ENCODE measurements at regions not wholly inside any gene's neighbourhood (a gene's known extent, or its start where the extent isn't known, plus 50 kb on each side); places are given as distances from the start of the nearest gene placed in this dataset.

- no peak for DNase-seq (ENCODE audit: extremely low read depth, low read depth)
These were observed 187.3 kb upstream of the JAG1 start for GRCh38 chr20:10861090-10861489.

GRCh38 chr20:10861619-10862018, 187.8 kb upstream of the JAG1 start:
- DNase-seq (ENCODE audit: extremely low read depth, low read depth) = no peak

GRCh38 chr20:10863337-10864060, 189.7 kb upstream of the JAG1 start:
- no peak for DNase-seq (ENCODE audit: extremely low read depth, low read depth)

GRCh38 chr20:10864076-10864672, 190.4 kb upstream of the JAG1 start:
- no peak for DNase-seq (ENCODE audit: extremely low read depth, low read depth)

GRCh38 chr20:10868299-10868698, 194.5 kb upstream of the JAG1 start:
- no peak for DNase-seq (ENCODE audit: extremely low read depth, low read depth)

- DNase-seq (ENCODE audit: extremely low read depth, low read depth) = no peak
These were observed 199.2 kb upstream of the JAG1 start for GRCh38 chr20:10873026-10873425.

DNA sequence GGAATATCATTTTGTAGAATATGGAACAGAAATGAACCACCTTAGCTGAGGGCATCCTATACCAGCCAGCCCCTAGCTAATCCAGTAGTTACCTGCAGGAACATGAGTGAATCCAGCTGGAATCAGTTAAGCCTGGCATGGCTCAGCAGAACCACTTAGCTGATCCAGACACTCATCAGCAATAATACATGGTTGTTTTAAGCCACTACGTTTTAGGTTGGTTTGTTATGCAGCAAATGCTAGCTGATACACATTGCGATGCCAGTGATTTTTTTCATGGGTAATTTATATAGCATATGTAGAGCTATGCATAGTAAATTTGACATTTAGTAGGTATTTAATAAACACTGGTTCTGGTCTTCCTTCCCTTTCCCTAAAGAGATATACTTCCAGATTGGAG, 201.9 kb upstream of the JAG1 start:
- DNase-seq (ENCODE audit: extremely low read depth, low read depth) = no peak

DNA sequence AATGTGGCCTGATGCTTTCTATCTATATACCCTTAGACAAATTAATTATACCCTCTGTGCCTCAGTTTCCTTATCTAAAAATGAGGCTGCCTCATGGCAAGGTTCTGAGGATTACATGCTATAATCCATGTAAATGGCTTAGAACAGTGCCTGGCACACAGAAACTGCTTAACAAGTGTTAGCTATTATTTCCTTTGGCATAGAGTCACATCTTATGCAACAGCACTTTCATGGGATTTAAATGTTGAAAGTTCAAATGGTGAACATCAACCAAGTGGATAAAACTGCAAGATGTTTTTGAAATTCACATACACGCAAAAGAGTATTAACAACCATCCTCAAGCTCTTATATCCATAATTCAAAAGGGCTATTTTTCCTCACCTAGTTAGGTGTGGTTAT, 202.8 kb upstream of the JAG1 start:
- no peak for DNase-seq (ENCODE audit: extremely low read depth, low read depth)

DNA sequence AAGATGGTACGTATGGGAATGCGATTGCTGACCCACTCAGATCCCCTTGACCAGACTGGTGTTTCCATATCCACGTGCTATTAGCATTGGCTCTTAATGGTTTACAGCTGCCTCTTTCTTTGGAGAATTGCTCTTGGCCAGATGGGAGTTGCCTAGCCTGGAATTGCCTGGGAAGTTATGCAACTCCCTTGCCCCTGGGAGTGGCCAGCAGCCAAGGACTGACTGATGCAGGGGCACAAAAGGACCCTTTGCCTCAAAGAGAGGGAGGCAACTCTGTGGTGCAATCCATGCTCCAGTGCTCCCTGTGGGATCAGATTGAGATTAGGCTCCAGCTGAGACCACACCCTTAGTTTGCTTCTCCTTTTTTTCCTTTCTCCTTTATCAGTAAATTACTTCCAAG, 203.5 kb upstream of the JAG1 start:
- no peak for DNase-seq (ENCODE audit: extremely low read depth, low read depth)

GRCh38 chr20:10883166-10883565, 209.4 kb upstream of the JAG1 start:
- no peak for DNase-seq (ENCODE audit: extremely low read depth, low read depth)

GRCh38 chr20:10893321-10893720, 219.5 kb upstream of the JAG1 start:
- DNase-seq (ENCODE audit: extremely low read depth, low read depth) = no peak

DNA sequence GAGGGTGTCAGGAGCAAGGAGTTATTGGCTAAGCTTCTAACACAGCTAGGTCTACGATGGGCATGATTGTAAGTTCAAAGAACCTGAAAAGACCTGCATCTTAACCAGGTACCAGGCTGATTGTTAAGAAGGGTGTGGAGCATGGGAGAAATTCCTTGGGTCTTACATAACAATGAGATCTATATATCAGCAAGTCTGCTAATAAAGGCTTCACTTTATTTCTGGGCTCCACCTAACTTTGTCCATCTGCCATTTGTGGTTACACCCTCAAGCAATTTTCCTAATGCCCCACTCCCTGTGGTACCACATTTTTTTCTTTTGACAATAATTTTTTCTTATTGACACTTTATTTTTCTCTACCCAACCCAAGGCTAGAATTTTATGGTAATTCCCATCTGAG, 223.5 kb upstream of the JAG1 start:
- DNase-seq (ENCODE audit: extremely low read depth, low read depth) = no peak

DNA sequence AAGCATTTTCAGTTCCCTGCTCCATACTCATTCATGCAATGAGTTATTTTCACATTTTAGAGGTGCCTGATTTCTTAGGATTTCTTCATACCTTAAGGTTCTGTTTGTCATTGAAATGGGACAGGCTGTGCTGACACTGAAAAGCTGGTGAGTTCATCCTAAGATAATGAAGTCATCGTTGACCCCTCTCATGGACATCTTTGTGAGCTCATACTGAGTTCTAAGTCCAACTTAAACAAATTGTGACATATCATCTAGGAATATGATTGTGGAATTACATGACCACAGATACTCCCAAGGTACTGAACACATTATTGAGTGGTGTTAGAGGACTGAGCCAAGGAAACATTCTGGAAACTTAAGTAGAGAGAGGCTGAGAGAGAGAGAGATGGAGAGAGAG, 224.8 kb upstream of the JAG1 start:
- no peak for DNase-seq (ENCODE audit: extremely low read depth, low read depth)

DNA sequence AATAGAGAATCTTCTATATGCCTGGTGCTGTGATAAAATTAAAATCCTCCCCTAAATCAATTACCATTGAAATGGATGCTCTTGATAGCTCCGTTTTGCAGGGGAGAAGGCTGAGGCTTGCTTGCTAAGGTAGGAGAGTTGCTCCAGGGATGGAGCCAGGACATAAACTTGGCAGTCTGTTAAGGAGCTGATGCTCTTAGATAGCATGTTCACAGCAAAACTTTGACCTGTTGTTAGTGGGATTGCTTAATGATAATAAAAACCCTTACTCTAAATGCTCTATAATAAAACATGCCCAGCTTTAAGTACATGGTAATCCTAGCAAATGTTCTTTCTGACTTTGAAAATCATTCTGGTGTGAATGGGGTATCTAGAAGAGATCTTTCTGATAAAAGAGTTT, 228.4 kb upstream of the JAG1 start:
- DNase-seq (ENCODE audit: extremely low read depth, low read depth) = no peak

DNA sequence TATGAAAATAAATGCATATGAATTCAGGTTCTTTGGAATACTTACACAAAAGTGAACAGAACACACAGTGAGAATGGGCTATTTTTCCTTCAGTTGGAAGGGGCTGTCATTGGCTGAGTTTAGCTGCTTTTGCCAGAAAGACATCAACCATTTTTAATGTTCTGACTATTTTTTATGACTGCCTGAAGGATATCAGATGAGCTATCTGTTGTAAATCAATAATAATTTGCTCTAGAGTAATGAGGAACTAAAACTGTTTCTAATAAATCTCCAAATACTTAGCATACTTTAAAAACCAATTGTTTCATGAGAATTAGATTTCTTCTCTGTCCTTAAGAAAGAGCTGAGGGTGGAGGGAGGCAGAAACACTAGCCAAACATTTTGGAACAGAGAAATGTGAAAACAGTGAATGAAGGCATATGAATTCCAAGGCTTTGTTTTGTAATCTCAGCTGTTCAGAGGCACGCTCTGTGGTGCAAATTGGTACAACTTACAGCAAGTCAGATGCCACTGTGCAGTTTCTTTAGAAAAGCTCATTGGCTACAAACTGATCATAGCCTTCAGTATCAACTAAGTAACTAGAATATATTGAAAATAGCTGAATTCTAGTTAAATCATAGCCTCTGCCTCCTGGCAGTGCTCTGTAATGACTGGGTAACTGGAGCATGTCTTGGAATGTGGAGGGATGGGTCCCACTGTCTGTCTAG, 228.9 kb upstream of the JAG1 start:
- DNase-seq (ENCODE audit: extremely low read depth, low read depth) = no peak

GRCh38 chr20:10906834-10907233, 233.0 kb upstream of the JAG1 start:
- DNase-seq (ENCODE audit: extremely low read depth, low read depth) = no peak

DNA sequence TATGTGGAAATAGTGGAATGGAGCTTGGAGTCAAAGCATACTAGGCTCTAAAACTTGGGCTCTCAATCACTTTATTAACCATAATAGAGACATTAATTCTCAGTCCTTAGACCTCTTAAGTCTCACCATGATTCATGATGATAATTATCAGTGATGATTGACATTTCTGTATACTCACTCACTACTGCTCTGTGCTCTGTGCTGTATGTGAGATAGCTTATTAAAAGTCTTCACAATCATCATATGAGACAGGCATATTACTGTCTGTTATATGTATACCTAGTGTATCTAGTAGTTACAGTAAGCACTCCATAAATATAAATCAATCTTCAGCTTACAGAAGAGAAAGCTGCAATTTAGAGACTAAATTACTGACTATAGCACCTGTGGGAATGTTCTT, 236.0 kb upstream of the JAG1 start:
- no peak for DNase-seq (ENCODE audit: extremely low read depth, low read depth)

DNA sequence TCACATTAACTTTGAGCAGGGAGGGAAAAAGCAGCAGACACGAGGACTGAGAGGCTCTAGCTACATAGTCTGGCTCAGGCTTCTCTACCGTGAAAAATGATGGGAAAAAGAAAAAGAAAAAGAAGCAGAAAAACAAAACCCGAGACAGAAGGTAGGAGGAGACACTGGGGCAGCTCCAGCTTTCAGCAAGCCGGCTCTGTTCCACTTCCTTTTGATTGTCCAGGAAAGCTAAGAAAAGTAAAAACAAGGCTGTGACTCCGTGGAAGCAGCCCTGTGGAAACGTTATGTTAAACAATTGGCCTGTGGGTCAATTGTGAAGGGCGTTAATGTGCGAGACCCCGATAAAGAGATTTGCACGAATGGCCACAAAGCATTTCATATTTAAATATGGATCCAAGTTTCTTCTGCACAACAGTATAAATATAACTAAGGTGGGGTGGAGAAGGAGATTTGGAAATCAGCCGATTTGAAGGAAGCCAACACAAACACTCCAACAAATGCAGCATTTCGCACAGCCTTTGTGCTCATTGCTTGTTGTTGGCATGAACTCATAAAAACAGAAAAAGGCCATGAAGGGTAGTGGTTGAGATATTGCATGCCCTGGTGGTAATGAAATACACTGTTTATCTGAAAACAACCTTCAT, 236.9 kb upstream of the JAG1 start:
- DNase-seq (ENCODE audit: extremely low read depth, low read depth) = no peak

- DNase-seq (ENCODE audit: extremely low read depth, low read depth) = no peak
These were observed 237.5 kb upstream of the JAG1 start for GRCh38 chr20:10911298-10911697.

GRCh38 chr20:10915815-10916214, 242.0 kb upstream of the JAG1 start:
- DNase-seq (ENCODE audit: extremely low read depth, low read depth) = no peak

DNA sequence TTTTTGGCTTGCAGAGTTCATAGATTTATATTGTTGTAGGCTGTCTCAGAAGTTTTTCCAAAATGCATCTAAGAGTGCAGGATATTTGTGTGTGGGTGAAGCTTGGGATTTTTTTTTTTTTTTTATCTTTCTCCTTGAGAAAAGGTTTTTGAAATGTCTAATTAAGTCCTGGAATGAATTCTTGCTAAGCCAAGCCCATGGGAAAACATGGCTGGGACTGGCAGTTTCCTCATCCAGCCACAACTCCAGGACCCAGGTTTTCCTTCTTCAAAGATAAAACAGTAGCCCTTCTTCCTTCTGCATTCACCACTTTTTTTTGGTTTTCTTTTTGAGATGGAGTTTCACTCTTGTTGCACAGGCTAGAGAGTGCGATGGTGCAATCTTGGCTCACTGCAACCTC, 242.5 kb upstream of the JAG1 start:
- DNase-seq (ENCODE audit: extremely low read depth, low read depth) = no peak

DNA sequence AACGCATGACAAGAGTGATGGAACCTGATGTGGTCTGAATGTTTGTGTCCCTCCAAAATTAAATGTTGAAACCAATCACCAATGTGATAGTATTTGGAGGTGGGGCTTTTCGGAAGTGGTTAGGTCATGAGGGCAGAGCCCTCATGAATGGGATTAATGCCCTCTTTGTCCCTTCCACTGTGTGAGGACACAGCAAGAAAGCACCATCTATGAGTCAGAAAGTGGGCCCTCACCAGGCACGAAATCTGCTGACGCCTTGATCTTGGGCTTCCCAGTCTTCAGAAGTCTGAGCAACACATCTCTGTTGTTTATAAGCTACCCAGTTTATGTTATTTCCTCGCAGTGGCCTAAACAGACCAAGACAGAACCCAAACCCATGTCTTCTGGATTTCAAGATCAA, 244.0 kb upstream of the JAG1 start:
- DNase-seq (ENCODE audit: extremely low read depth, low read depth) = no peak

Measured in NCI-H460 (cell line).